Skin of body (tissue), 1 donor: ENCODE measurements at regions not wholly inside any gene's neighbourhood (a gene's known extent, or its start where the extent isn't known, plus 50 kb on each side); places are given as distances from the start of the nearest gene placed in this dataset.
"Not testable (repeated sequence)": the region's sequence is repeated elsewhere in the genome, so short reads cannot be mapped to it uniquely, and the experiment has no call there.

Experiments
- DNase-seq: peaks from one replicate; lab custom pipeline; 2025; lab: John Stamatoyannopoulos, UW

DNA sequence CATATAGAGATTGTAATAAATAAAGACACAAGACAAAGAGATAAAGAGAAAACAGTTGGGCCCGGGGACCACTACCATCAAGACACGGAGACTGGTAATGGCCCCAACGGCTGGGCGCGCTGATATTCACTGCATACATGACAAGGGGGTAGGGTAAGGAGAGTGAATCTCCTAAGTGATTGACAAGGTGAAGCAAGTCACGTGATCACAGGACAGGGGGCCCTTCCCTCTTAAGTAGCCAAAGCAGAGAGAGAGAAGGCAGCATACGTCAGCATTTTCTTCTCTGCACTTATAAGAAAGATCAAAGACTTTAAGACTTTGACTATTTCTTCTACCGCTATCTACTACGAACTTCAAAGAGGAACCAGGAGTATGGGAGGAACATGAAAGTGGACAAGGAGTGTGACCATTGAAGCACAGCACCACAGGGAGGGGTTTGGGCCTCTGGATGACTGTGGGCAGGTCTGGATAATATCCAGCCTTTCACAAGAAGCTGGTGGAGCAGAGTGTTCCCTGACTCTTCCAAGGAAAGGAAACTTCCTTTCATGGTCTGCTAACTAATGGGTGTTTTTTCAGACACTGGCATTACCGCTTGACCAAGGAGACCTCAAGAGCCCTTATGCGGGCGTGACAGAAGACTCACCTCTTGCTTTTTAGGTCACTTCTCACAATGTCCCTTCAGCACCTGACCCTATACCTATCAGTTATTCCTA lies 75.6 kb downstream of the MRPL39 start:
- DNase-seq, result not testable (repeated sequence)

DNA sequence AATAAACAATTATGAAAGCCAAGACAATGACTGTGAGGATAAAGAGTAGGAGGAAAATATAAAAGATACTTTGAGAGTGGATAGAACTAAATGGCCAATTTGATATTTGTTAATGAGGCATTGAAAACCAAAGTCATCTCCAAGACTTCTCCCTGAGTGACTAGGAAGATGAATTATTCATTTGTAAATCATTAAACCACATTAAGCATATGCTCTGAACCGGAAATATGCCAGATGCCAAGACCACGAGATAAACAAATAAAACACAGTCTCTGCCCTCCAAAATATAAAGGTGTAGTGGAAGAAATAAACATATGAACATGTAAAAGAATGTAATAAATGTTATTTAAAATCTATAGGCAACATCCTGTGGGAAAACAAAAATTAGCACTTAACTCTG lies 78.8 kb downstream of the MRPL39 start:
- no peak for DNase-seq

DNA sequence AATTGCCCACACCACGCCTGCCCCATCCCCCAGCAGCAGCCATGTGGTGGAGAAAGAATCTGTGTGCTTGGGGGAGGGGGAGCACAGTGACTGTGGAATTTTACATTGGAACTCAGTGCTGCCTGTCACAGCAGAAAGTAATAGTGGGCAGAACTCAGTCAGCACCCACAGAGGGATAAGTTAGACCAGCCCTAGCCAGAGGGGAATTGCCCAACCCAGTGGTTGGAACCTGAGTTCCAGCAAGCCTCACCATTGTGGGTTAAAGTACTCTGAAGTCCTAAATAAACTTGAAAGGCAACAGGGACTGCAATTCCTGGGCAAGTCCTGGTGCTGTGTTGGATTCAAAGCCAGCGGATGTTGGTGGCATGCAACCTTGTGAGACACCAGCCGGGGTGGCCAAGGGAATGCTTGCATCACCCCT lies 88.8 kb downstream of the MRPL39 start:
- DNase-seq, result no peak

DNA sequence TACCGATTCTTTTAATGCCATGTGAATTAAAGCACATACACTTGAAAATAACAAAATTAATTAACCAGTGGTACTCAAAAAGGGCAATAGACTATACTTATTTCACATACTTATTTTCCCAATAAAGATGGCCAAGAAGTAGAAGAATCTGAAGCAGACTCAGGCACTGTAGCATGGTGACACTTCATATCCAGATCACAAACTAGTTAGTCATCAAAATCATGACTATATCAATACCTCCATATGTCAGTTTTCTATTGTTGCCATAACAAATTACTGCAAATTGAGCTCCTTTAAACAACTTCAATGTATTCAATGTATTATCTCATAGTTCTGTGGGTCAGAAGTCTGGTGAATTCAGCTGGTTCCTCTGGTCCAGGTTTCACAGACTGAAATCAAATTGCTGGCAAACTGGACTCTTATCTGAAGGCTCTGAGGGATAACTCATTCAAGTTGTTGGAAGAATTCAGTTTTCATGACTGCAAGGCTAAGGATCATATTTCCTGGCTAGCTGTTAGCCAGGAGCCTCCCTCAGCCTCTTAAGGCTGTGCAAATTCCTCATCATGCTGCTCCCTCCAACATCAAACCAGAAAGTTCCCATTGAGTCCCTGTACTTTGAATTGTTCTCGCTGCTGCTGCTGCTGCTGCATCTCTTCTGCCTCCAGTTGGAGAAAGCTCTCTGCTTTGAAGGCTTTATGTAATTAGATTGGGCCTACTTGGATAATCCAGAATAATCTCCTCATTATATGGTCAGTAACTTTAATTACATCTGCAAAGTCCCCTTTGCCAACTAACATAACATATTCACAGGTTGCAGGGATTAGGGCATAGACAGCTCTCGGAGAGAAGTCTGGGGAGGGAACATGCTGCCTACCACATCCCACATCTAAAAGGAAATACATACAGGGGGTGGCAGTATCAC lies 91.5 kb downstream of the MRPL39 start:
- DNase-seq, result no peak

DNA sequence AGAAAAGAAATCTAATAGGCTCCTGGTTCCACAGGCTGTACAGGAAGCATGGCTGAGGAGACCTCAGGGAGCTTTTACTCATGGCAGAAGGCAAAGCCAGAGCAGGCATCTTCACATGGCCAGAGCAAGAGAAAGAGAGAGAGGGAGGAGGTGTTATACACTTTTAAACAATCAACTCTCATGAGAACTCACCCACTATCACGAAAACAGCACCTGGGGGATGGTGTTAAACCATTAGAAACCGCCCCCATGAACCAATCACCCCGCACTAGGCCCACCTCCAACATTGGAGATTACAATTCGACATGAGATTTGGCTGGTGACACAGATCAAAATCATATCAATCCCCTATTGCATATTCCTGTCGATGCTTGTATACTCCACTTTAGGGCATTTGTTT lies 93.5 kb downstream of the MRPL39 start:
- no peak for DNase-seq

DNA sequence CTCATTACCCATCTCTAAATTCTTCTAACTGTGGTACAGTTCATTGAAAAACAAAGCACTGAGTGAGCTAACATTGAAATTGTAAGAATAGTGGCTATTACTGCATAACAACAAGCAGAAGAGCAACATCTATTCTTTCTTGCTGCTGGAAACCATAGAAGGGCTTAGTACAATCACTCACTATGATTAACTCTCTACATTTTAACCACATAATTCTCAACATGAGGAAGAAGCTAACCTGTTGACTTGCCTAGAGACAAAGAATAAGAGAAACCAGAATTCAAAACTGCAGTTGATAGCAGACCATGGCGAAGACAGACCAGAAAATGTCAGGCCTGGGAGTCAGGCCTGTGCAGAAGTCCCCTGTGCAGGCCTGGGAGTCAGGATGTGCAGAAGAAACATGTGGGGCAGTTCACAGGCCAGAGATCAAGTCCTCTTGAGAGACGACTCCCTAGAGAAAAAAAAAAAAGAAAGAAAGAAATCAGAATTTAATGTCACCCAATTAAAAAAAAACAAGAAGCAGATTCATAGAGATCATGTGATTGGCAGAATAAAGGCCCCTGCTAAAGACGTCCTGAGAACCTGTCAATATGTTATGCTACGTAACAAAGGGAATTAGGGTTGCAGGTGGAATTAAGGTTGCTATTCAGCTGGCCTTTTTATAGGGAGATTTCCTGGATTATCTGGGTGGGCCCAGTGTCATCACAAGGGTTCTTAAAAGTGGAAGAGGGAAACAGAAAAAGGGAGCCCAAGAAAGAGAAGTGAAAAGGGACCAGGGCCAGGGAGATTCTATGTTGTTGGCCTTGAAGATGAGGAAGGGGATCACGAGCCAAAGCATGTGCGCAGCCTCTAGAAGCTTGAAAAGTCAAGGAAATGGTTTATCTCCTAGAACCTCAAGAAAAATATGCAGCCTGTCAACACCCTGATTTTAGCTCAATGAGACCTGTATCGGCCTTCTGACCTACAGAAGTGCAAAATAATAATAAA lies 94.9 kb downstream of the MRPL39 start:
- no peak for DNase-seq

DNA sequence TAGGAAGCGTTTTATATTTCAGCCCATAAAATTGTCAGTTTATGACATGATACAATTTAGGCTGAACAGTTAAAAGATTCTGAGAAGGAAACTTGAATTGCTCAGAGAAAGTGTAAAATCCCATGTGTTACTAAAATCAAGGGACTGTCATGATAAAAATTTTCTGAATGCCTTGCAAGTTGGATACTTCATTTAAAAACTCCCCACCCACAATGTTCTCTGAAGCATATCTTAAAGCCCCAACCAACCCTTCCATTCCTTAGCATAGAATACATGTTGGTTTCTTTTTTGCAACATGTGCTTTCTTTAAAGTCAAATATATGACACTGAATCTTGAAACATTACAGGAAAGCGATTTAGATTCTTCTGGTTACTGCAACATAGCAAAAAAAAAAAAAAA lies 97.4 kb downstream of the MRPL39 start:
- no peak for DNase-seq

DNA sequence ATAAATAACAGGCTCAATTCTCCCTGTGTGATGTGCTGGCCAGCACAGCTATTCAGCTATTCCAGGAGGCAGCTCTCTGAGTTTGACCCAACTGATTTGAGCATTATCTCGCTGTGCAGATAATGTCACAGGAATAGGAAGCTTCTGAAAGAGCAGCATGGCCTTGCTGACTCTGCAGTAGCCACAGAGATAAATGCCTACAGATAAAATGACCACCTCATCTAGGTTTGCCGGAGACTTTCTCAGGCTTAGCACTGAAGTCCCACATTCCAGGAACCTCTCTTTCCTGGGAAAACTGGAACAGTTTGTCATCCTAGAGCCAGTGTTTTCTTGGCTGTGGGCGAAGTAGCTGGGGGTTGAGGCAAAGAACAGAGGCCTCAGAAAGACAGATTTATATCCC lies 98.9 kb downstream of the MRPL39 start:
- no peak for DNase-seq

DNA sequence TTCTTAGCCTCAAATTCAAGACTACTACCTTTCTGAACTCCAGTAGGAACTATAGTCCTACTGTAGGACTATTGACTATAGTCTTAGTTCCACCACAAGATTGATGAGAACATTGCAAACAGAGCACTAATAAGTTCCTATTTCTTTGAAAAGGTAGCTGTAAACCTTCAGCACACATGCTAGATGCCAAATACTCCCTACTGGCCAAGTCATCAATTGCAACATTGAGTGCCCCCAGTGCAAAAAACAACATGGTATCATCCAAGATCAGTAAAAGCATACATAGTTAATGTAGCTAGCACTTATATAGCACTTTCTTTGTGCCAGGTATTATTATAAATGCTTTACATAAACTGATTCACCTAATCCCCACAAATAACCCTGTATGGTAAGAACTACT lies 99.8 kb downstream of the MRPL39 start:
- DNase-seq, result no peak

DNA sequence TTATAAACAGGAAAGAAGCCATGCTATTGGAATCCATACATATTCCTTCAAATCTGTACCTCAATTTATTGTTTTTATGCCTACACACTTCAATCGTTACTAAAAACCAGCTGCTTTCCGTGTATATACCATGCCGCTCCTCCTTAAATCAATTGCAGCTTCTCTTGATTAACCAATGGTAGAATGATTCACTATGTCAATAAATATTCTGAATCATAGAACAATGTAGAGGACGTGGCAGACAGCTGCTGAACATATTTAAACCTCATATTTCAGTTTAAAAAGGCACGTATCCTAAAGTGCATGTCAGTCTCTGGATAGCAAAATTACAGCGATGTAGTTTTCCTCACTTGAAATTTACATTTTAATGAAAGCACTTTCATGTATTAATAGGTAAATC lies 100.4 kb downstream of the MRPL39 start:
- DNase-seq, result peak; percentile 76

DNA sequence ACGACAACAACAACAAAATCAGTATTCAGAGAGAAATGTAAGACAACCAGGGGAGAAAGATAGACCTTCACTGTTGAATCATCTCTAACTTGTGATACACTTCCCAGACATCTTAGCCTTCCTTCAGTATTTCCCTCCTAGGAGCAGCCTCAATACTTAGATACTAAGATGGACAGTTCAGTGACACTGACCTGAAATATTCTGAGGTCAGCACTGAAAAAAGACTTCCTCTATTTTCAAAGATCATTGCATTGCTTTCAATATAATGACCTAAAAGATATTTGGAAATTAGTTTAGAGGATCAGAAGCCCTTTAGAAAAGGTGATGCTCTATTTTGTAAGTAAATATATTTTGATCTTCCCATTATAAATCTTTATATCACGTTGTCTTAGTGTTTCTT lies 101.0 kb downstream of the MRPL39 start:
- DNase-seq, result no peak

DNA sequence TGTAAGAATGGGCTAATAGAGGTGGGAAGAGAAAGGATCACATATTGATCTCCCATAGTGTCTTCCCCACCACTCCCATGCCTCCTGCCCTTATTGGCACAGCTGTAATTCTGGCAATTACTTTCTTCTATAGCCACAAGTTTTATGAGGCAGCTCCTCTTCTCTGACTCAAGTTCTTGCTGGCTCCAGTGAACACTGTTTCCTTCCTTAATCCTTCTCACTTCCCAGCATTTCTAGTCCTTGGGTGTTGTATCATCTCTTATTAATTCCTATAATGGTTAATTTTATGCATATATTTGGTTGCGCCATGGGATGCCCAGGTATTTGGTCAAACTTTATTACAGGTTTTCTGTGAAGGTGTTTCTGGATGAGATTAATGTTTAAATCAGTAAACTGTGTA lies 103.3 kb downstream of the MRPL39 start:
- DNase-seq, result no peak

DNA sequence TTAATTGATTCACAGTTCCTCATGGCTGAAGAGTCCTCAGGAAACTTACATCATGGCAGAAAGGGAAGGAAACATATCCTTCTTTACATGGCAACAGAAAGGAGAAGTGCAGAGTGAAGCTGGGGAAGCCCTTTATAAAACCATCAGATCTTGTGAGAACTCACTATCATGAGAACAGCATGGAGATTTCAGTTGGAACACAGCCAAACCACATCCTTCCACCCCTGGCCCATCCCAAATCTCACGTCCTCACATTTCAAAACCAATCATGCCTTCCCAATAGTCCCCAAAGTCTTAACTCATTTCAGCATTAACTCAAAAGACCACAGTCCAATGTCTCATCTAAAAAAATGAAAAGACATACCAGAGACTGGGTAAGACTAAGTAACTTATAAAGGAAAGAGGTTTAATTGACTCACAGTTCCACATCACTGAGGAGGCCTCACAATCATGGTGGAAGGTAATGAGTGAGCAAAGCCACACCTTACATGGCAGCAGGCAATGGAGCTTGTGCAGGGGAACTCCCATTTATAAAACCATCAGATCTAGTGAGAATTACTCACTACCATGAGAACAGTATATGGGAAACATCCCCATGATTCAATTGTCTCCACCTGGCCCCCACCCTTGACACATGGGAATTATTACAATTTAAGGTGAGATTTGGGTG lies 105.2 kb downstream of the MRPL39 start:
- DNase-seq, result no peak

DNA sequence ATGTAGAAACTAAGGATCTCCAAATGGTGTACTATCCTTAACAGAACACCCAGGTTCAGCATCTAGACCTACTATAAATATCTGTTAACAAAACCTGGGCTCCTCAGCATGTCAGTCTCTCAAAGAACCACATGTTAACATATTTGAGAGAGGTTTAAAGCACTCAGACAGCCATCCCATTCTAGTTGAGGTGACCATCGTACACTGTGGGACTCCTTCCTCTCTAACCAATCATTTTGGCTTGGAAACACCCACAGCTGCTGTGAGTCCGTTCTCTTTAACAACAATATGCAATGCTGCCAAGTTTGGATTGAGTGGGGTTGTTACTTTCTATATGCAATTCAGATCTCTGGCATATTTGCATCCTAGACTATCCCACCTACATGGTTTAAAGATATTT lies 105.8 kb downstream of the MRPL39 start:
- DNase-seq, result no peak

DNA sequence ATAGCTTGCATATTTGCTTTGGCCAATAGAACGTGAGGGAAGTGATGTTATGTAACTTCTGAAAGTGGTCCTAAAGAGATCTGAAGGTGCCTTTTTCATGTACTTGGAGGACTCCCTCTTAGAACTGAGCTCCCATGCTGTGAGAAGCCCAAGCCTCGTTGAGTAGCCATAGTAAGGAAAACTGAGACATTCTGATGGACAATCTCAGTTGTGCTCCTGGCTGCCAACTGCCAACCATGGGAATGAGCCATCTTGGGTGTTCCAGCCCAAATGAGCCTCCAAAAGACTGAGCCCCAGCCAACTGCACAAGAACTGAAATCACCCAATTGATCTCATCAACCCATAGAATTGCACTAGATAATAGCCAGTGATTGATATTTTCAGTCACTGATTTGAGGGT lies 106.7 kb downstream of the MRPL39 start:
- DNase-seq, result no peak

DNA sequence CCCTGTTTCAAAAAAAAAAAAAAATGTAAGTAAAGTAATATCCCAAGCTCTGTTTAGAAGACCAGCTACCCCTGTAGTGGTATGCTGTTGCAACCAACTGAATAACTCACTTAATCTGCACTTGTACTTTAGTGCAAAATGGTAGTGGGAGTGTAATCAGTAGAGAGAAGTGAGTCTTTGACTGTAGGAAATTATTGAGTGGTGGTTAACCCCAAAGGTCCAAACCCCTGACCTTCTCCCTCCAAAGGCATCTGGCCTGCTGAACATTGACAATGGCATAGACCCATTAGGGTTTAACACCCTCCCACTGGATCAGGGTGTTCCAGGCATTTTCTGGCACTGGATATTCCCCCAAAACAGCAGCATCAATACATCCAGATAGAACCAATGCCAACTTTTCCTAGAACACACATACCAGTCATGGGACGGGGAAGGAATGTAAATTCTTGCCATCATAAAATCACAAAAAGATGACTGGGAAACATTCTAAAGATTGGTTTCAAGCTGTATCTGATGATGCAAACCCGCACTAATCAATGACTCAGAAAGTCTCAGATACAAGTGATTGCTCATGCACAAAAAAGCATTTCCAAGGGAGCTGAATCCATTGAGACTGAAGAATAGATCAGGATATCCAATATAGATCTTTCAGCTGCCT lies 110.3 kb downstream of the MRPL39 start:
- DNase-seq, result no peak

DNA sequence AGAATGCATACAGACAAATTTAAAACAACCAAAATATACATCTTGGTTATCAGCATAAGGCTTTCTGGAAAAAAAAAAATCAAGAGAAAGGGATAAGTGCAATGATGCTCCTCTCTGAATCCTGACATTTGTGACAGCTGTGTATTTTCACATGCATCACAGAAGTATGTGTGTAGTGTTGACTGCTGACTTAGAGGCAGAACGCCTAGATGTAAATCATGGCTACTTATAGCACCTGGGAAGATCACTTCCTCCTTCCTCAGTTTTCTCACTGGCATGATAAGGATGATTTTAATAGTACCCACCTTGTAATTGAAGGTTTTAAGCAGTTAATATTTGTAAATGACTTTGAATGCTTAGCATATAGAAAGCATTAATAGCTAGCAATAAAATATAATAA lies 112.5 kb downstream of the MRPL39 start:
- no peak for DNase-seq

DNA sequence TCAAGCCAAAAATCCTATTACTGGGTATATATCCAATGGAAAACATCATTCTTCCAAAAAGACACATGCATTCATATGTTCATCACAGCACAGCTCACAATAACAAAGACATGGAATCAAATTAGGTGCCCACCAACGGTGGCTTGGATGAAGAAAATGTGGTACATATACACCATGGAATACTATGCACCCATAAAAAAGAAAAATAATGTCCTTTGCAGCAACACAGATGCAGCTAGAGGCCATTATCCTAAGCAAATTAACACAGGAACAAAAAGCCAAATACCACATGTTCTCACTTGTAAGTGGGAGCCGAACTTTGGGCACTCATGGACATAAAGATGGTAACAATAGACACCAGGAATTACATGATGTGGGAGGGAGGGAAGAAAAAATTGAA lies 113.6 kb downstream of the MRPL39 start:
- DNase-seq, result no peak

DNA sequence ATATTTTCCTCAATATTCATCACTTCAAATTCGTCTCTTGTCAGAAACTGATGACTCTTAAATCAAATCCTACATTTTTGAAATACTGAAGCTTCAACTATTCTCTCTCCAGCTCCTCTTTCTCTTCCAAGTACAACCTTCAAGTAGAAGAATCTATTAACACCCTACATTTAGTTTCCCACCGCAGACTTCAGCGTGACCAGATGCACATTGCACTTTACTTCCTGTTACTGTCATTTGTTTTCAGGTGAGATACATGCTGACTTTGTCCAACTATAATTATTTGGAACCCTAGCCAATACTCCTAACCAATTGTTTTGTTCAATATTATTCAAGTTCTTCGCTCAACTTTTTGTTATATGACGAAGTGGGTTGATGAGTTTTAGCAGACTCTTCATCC lies 116.0 kb downstream of the MRPL39 start:
- DNase-seq, result no peak

DNA sequence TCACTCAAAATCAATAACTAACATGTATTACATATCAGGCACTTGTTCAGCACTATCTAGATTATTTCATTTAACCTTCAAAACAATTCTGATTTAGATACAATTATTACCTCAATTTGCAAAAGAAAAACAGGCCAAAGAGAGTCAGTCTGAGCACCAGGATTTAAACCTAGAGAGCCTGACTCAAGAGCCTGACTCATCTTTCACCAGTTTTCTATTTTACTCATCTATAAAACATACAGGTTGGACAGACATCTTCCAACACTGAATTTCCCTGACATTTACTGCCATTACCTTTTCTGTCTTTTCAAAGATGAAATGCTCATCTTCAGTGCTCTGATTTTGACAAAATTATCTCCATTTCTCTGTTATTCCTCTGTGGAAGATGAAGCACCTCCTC lies 116.5 kb downstream of the MRPL39 start:
- no peak for DNase-seq

DNA sequence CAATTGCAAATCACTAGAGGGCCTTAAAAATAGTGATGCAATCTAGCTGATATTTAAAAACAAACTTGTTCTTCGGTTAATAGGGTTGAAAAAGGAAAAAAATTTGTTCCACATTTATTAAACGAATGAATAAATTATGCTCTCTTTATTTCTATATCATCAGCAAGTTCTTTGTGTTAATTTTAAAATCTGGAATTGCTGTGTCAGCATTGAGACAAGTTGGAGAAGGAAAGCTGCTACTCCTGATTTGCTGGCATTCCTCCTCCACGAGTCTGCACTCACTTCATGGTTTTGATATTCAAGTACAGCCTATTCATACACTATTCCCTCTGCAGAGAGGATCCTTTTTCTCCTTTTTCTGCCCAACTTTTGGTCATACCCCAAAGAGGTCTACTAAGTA lies 117.6 kb downstream of the MRPL39 start:
- DNase-seq, result no peak
